Progenitor cell of endocrine pancreas (in vitro differentiated cells): ENCODE measurements at regions not wholly inside any gene's neighbourhood (a gene's known extent, or its start where the extent isn't known, plus 50 kb on each side); places are given as distances from the start of the nearest gene placed in this dataset.

ENCODE experiments used
- DNase-seq: peaks from one replicate; pipeline ENCODE4 v3.0.0; 2021; ENCODE audit warnings: low spot score; ENCODE audit not compliant: unreplicated experiment
- H3K27ac Mint-ChIP-seq: 2 replicates; pipeline ENCODE4 v1.8.0; 2021; ENCODE audit warnings: mild to moderate bottlenecking, moderate library complexity, mixed read lengths
- H3K27me3 Mint-ChIP-seq: 2 replicates; pipeline ENCODE4 v1.8.0; 2021; ENCODE audit warnings: mixed read lengths
- H3K36me3 Mint-ChIP-seq: 2 replicates; pipeline ENCODE4 v1.8.0; 2022; ENCODE audit warnings: mixed read lengths; ENCODE audit not compliant: insufficient read depth
- H3K4me1 Mint-ChIP-seq: 2 replicates; pipeline ENCODE4 v1.8.0; 2021; ENCODE audit warnings: low read depth, mixed read lengths
- H3K4me3 Mint-ChIP-seq: 2 replicates; pipeline ENCODE4 v1.8.0; 2021; ENCODE audit warnings: low read depth, mild to moderate bottlenecking, moderate library complexity, mixed read lengths
- H3K9me3 Mint-ChIP-seq: 2 replicates; pipeline ENCODE4 v1.8.0; 2021; ENCODE audit warnings: low read depth, mixed read lengths
- TF ChIP-seq, protein P1 (sequence below): fragments of 200-600 bp; sonication (generic); IDR thresholded peaks from one replicate; pipeline ENCODE4 v1.5.0; 2021; ENCODE audit warnings: antibody characterized with exemption, mild to moderate bottlenecking; ENCODE audit not compliant: unreplicated experiment

DNA sequence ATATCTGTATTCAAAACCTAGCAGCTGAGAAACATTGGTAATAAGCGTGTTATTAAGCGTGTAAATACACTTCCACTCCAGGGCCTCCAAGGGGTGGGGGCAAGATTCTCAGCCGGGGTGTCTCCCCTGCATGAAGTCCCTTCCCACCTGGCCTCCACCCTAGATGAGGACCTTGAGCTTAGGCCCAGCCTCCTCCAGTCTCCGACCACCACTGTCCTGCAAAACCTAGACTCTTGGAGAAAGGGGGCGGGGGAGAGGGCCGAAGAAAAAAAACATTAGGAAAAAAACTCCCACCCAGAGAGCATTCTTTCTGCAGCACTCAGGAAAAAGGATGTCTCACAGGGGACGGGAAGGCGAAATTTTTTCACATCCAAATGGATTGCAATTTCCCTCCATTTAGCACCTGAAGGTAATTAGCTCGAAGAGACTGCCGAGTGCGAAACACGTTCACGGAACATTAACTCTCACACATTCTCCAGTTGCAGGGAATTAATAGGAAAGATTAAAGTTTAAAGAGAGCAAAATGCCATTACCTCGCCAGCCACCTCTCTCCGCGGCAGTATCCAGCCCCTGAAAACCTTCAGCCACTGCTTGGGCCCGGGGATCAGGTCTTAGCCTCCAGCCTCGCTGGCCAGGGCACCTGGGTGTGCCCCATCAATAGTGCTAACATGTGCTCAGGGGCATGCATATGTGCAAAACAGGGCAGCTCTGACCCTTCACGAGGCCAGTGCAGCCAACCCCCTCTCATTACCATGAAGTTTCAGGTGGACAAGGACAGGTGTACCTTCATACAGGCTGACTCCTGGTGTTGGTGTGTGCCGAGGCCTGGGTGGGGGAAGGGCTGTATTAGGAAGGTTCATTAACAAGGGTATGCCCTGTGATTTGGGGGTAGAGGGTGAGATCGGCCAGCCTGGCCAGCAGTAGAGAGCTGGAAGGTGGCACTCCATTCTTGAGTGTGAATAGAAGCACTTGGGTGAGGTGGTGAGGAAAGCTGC, 77.2 kb downstream of the HIF1AN start:
- Mint-ChIP-seq H3K4me3 (no peak overlapping the region), H3K36me3 (no peaks in the 10 kb centered on the region), H3K9me3 (no peaks in the 10 kb centered on the region), H3K4me1 (no peaks in the 10 kb centered on the region), H3K27ac (no peak overlapping the region), H3K27me3 (peaks cover 81% of the 10 kb centered on the region)
- no peak for DNase-seq
- TF ChIP-seq, protein P1, sequence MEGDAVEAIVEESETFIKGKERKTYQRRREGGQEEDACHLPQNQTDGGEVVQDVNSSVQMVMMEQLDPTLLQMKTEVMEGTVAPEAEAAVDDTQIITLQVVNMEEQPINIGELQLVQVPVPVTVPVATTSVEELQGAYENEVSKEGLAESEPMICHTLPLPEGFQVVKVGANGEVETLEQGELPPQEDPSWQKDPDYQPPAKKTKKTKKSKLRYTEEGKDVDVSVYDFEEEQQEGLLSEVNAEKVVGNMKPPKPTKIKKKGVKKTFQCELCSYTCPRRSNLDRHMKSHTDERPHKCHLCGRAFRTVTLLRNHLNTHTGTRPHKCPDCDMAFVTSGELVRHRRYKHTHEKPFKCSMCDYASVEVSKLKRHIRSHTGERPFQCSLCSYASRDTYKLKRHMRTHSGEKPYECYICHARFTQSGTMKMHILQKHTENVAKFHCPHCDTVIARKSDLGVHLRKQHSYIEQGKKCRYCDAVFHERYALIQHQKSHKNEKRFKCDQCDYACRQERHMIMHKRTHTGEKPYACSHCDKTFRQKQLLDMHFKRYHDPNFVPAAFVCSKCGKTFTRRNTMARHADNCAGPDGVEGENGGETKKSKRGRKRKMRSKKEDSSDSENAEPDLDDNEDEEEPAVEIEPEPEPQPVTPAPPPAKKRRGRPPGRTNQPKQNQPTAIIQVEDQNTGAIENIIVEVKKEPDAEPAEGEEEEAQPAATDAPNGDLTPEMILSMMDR: no peak

DNA sequence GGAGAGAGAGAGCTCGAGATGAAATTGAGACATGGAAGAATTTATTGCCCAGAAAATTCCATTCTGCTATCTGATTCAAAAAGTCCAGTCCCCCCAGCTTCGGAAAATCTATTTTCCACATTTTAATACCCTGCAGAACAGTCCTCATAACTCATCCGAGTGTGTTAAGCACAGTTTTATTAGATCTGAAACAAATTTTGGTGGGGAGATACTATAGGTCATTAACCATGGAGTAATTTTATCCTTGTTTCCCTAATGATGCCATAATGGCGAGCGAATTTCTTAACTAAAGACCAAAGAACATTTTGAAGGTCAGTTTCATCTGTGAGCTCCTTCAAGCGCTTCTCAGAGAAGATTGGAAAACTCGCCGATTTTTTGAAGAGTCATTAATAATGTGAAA, 78.1 kb downstream of the HIF1AN start:
- TF ChIP-seq, protein P1: no peak
- H3K36me3 Mint-ChIP-seq: no peaks in the 10 kb centered on the region
- no peak overlapping the region for H3K27ac Mint-ChIP-seq
- peaks cover 80% of the 10 kb centered on the region for H3K27me3 Mint-ChIP-seq
- no peaks in the 10 kb centered on the region for H3K4me1 Mint-ChIP-seq
- no peak for DNase-seq
- no peaks in the 10 kb centered on the region for H3K9me3 Mint-ChIP-seq
- no peak overlapping the region for H3K4me3 Mint-ChIP-seq

DNA sequence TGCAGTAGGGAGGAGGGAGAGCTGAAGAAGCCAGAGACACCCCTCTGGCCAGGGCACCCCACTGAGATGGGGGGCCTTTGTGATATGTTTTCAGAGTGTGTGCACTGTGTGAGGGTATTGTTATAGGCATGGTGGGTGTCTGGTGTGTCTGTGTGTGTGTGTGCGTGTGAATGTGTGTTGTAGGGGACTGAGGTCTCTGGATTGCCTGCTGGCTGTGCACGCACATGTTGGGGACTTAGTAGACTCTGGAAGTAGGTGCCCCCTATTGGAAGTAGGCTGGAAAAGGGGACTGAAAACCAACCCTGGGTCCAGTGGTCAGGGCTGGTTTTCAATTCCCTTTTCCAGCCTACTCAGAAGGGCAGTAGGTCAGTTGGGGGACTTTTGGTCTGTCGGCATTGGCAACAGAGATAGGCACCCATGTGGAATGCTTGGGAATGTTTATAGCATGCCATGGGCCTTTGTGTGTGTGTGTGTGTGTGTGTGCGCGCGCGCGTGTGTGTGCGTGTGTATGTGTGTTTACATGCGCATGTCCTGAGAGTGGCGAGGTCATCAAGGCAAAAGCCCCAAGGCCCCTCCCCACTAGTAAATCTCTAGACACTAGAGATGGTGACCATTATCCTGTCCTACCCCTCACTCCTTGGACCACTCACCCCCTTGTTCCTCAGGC, 78.8 kb downstream of the HIF1AN start:
- no peaks in the 10 kb centered on the region for H3K36me3 Mint-ChIP-seq
- TF ChIP-seq, protein P1: no peak
- H3K27me3 Mint-ChIP-seq: peaks cover 81% of the 10 kb centered on the region
- no peaks in the 10 kb centered on the region for H3K9me3 Mint-ChIP-seq
- H3K4me3 Mint-ChIP-seq: no peak overlapping the region
- no peak overlapping the region for H3K27ac Mint-ChIP-seq
- no peak for DNase-seq
- no peaks in the 10 kb centered on the region for H3K4me1 Mint-ChIP-seq

DNA sequence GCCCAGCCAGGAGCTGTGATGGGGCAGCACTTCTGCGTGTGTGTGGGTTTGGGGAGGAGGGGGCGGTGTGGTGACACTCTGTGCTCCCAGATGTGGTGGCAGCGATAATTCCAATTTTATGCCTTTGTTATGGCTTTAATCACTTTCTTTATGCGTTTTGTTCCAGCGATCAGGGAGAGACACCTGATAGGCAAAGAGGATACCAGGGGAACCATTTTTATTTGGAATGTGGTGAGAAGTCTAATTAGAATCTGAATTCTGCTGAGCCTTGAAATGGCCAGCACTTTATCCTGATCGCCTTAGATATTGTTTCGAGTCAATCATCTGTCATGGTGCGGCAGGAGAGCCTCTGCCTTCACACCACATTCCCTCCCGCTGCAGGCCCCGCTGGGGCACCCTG, 79.5 kb downstream of the HIF1AN start:
- Mint-ChIP-seq H3K27me3 (peaks cover 81% of the 10 kb centered on the region), H3K4me1 (no peaks in the 10 kb centered on the region), H3K4me3 (no peak overlapping the region), H3K36me3 (no peaks in the 10 kb centered on the region), H3K9me3 (no peaks in the 10 kb centered on the region), H3K27ac (no peak overlapping the region)
- DNase-seq: no peak
- TF ChIP-seq, protein P1: no peak

DNA sequence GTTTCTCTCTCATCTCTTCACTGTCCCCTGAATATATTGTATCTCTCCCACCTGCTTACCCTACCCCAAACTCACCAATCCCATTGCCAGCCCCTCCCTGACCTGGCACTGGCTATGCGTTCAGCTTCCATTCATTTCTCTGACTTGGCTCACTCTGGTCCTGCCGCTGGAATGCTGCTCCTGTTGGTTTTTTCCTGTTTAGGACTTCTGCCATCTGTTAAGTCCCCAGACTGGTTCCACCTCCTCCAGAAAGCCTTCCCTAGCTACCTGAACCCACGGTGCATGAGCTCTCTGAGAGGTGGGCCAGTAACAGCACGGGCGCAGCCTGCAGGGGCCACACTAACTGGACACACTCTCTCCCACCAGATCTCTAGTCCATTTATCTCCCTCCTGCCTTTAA, 80.2 kb downstream of the HIF1AN start:
- Mint-ChIP-seq H3K4me3 (no peak overlapping the region), H3K27me3 (peaks cover 83% of the 10 kb centered on the region), H3K27ac (no peak overlapping the region), H3K36me3 (no peaks in the 10 kb centered on the region), H3K9me3 (no peaks in the 10 kb centered on the region), H3K4me1 (no peaks in the 10 kb centered on the region)
- TF ChIP-seq, protein P1: no peak
- DNase-seq: no peak
